ENCODE measurements at regions not wholly inside any gene's neighbourhood (a gene's known extent, or its start where the extent isn't known, plus 50 kb on each side); places are given as distances from the start of the nearest gene placed in this dataset.

DNA sequence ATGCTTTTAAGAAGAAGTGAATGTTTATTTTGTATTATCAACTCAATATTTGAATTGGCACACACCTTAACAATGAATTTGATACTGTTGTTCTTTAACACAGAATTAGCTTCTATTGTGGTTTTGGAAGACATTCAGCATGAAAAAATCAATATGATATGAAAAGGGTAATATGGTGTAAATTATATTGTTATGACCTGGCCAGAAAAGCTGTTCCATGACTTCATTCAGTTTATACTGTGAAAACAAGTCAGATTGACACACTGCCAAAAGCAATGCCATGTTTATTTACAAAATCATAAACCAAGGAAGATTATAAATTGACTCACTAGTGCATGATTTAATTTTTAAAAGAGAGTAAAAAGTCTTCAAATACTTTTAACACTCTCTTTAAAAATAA, 851.4 kb upstream of the SEL1L start:
- TF ChIP-seq, protein P1, sequence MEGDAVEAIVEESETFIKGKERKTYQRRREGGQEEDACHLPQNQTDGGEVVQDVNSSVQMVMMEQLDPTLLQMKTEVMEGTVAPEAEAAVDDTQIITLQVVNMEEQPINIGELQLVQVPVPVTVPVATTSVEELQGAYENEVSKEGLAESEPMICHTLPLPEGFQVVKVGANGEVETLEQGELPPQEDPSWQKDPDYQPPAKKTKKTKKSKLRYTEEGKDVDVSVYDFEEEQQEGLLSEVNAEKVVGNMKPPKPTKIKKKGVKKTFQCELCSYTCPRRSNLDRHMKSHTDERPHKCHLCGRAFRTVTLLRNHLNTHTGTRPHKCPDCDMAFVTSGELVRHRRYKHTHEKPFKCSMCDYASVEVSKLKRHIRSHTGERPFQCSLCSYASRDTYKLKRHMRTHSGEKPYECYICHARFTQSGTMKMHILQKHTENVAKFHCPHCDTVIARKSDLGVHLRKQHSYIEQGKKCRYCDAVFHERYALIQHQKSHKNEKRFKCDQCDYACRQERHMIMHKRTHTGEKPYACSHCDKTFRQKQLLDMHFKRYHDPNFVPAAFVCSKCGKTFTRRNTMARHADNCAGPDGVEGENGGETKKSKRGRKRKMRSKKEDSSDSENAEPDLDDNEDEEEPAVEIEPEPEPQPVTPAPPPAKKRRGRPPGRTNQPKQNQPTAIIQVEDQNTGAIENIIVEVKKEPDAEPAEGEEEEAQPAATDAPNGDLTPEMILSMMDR (IDR thresholded peaks at IDR 0.05): no peak
- no peak for TF ChIP-seq POLR2A (IDR thresholded peaks at IDR 0.05)
- TF ChIP-seq POLR2AphosphoS5 (IDR thresholded peaks at IDR 0.05): peak; percentile 73

All from prostate gland (tissue), 2 donors.